Cardiac fibroblast (primary cell): ENCODE measurements at regions not wholly inside any gene's neighbourhood (a gene's known extent, or its start where the extent isn't known, plus 50 kb on each side); places are given as distances from the start of the nearest gene placed in this dataset.

Experiments used
- DNase-seq, 2 donors: peaks; one replicate each; pipeline versions ENCODE4 v3.0.0 to v3.0.0-alpha.2; 2010; ENCODE audit warnings: low read depth in 2 of 2
- H3K4me3 ChIP-seq, 2 donors: replicated peaks in 1 of 2; 1 replicate in 1 of 2; 2 replicates in 1 of 2; pipeline ENCODE4 v1.5.1; 2011; ENCODE audit warnings: low read depth in 2 of 2, low read length in 2 of 2, mild to moderate bottlenecking in 2 of 2, moderate library complexity in 1 of 2
- CTCF ChIP-seq: IDR thresholded peaks from one replicate; pipeline ENCODE4 v1.5.1; 2011; ENCODE audit warnings: low read depth, mild to moderate bottlenecking, low read length, inconsistent platforms

- H3K4me3 ChIP-seq = no peak overlapping the region
- TF ChIP-seq CTCF = peak; percentile 83
- DNase-seq = peak; percentile 67 to 75
Measured at GRCh38 chr7:35424869-35425495, 171.1 kb upstream of the TBX20 start.

- no peak for DNase-seq
- H3K4me3 ChIP-seq = no peak overlapping the region
- no peak for TF ChIP-seq CTCF
Measured at GRCh38 chr7:35424440-35424839, 170.5 kb upstream of the TBX20 start.

- no peak overlapping the region for H3K4me3 ChIP-seq
- no peak for DNase-seq
- no peak for TF ChIP-seq CTCF
Measured at GRCh38 chr7:35422715-35423114, 168.8 kb upstream of the TBX20 start.

- peak; percentile 11 to 31 for DNase-seq
- TF ChIP-seq CTCF = no peak
- no peak overlapping the region for H3K4me3 ChIP-seq
Measured at GRCh38 chr7:35420656-35421055, 166.8 kb upstream of the TBX20 start.

- no peak for TF ChIP-seq CTCF
- no peak for DNase-seq
- H3K4me3 ChIP-seq = no peak overlapping the region
Measured at GRCh38 chr7:35419391-35419755, 165.5 kb upstream of the TBX20 start.

GRCh38 chr7:35418716-35419390, 165.0 kb upstream of the TBX20 start:
- TF ChIP-seq CTCF = no peak
- H3K4me3 ChIP-seq = no peak overlapping the region
- DNase-seq = no peak
